ENCODE measurements at regions not wholly inside any gene's neighbourhood (a gene's known extent, or its start where the extent isn't known, plus 50 kb on each side); places are given as distances from the start of the nearest gene placed in this dataset.

DNA sequence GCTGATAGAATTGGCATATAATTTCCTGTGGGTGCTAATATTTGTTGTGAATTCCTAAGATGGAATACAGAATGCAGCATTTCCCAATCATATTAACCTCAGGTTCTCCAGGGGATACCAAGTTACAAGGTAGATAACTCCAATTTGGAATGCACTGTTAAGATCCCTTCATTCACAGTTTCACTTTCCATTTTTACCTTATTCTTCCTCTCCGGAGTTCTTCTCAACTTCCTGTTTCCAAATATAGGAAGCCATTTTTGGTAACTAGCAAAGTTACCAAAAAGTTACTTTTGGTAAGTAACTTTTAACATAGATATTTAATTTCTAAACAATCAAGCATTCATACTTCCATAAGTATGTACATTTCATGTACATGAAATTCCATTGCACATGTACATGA is 63.5 kb upstream of the PHACTR2 start:
- TF ChIP-seq, protein P1, sequence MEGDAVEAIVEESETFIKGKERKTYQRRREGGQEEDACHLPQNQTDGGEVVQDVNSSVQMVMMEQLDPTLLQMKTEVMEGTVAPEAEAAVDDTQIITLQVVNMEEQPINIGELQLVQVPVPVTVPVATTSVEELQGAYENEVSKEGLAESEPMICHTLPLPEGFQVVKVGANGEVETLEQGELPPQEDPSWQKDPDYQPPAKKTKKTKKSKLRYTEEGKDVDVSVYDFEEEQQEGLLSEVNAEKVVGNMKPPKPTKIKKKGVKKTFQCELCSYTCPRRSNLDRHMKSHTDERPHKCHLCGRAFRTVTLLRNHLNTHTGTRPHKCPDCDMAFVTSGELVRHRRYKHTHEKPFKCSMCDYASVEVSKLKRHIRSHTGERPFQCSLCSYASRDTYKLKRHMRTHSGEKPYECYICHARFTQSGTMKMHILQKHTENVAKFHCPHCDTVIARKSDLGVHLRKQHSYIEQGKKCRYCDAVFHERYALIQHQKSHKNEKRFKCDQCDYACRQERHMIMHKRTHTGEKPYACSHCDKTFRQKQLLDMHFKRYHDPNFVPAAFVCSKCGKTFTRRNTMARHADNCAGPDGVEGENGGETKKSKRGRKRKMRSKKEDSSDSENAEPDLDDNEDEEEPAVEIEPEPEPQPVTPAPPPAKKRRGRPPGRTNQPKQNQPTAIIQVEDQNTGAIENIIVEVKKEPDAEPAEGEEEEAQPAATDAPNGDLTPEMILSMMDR (conservative IDR thresholded peaks at IDR 0.05), result no peak
- TF ChIP-seq EZH2 (IDR thresholded peaks at IDR 0.05; ENCODE audit: low read depth), result no peak
